ENCODE measurements at regions not wholly inside any gene's neighbourhood (a gene's known extent, or its start where the extent isn't known, plus 50 kb on each side); places are given as distances from the start of the nearest gene placed in this dataset.

DNA sequence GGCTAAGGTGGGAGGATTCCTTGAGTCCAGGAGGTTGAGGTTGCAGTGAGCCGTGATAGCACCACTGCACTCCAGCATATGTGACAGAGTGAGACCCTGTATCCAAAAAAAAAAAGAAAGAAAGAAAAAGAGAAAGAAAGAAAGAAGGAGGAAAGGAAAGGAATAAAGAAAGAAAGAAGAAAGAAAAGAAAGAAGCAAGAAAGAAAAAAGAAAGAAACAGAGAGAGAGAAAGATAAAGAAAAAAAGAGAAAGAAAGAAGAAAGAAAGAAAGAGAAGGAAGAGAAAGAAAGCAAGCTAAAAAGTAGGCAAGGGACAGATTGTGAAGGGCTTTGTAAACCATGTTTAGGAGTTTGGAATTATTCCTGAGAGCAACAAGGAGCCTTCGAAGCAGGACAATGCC lies 80.1 kb downstream of the MAB21L3 start:
- H3K4ac ChIP-seq (ENCODE audit: low read depth, low read length): no peak overlapping the region
- no peak overlapping the region for H3K14ac ChIP-seq (ENCODE audit: insufficient read depth, low read length)
- peaks cover 0 to 4% (median 2%) of the 10 kb centered on the region in 3 experiments; a peak in 2 of 7 replicates for H3K36me3 Mint-ChIP-seq (ENCODE audit: insufficient read depth in 1 of 3, low read depth in 3 of 3)
- H3K79me1 ChIP-seq (ENCODE audit: insufficient read depth, low read depth, low read length, poor library complexity, severe bottlenecking): no peaks in the 10 kb centered on the region
- H3K4me2 ChIP-seq (ENCODE audit: insufficient read depth, insufficient read length, low read length): no peak overlapping the region
- H4K5ac ChIP-seq (ENCODE audit: insufficient read length, low read depth, low read length): no peak overlapping the region
- H4K91ac ChIP-seq (ENCODE audit: insufficient read length, low read depth, low read length): no peak overlapping the region
- peaks cover 5 to 6% of the 10 kb centered on the region in 2 experiments for H3K4me1 Mint-ChIP-seq
- H3K9ac ChIP-seq (ENCODE audit: extremely low read depth, insufficient read length, low read length): no peak overlapping the region
- H2BK5ac ChIP-seq (ENCODE audit: insufficient read length, low read length): no peak overlapping the region
- H3K27ac ChIP-seq (ENCODE audit: insufficient read length, low read depth, low read length): no peak overlapping the region
- peaks cover 3% of the 10 kb centered on the region; the same call in 1 of the 2 replicates for H3K4me1 ChIP-seq (ENCODE audit: insufficient read depth, low read length)
- H3K4me3 Mint-ChIP-seq: no peak overlapping the region
- no peaks in the 10 kb centered on the region for H3K27me3 ChIP-seq (ENCODE audit: insufficient read depth, low read length)
- H2BK120ac ChIP-seq (ENCODE audit: low read depth, low read length, poor library complexity, severe bottlenecking): no peak overlapping the region
- no peaks in the 10 kb centered on the region for H3K23me2 ChIP-seq (ENCODE audit: insufficient read length, low read depth, low read length, poor library complexity, severe bottlenecking)
- no peaks in the 10 kb centered on the region for H3K79me2 ChIP-seq (ENCODE audit: insufficient read depth, low read length)
- no peak overlapping the region for H2BK15ac ChIP-seq (ENCODE audit: low read depth, low read length)
- TF ChIP-seq, protein P1, sequence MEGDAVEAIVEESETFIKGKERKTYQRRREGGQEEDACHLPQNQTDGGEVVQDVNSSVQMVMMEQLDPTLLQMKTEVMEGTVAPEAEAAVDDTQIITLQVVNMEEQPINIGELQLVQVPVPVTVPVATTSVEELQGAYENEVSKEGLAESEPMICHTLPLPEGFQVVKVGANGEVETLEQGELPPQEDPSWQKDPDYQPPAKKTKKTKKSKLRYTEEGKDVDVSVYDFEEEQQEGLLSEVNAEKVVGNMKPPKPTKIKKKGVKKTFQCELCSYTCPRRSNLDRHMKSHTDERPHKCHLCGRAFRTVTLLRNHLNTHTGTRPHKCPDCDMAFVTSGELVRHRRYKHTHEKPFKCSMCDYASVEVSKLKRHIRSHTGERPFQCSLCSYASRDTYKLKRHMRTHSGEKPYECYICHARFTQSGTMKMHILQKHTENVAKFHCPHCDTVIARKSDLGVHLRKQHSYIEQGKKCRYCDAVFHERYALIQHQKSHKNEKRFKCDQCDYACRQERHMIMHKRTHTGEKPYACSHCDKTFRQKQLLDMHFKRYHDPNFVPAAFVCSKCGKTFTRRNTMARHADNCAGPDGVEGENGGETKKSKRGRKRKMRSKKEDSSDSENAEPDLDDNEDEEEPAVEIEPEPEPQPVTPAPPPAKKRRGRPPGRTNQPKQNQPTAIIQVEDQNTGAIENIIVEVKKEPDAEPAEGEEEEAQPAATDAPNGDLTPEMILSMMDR (conservative IDR thresholded peaks at IDR 0.05): no peak
- no peak overlapping the region for H3T11ph ChIP-seq (ENCODE audit: low read length)
- no peak overlapping the region for H2BK12ac ChIP-seq (ENCODE audit: insufficient read length, low read depth, low read length)
- H3K27ac Mint-ChIP-seq: no peak overlapping the region
- no peak overlapping the region for H4K8ac ChIP-seq (replicated peaks; ENCODE audit: insufficient read length, low read depth, low read length)
- no peak overlapping the region for H3K23ac ChIP-seq (ENCODE audit: insufficient read length, low read depth, low read length)
- H3K27me3 Mint-ChIP-seq (ENCODE audit: low read depth): peaks cover 2% of the 10 kb centered on the region; the same call in 1 of the 2 replicates
- no CpG with 5 or more reads among the region's 2 CpGs for WGBS (ENCODE audit: extremely low coverage, insufficient read length, low lambda C conversion rate)
- H2BK20ac ChIP-seq (ENCODE audit: low read depth, low read length, poor library complexity, severe bottlenecking): no peak overlapping the region
- no peak for DNase-seq
- H3K9me3 Mint-ChIP-seq: peaks cover 3 to 5% of the 10 kb centered on the region in 2 experiments; a peak in 3 of 5 replicates
- H3K18ac ChIP-seq (ENCODE audit: insufficient read length, low read depth, low read length): no peak overlapping the region
- no peak overlapping the region for H3K56ac ChIP-seq (ENCODE audit: insufficient read length, low read depth, low read length)
- no peak overlapping the region for H2AFZ ChIP-seq (ENCODE audit: low read length)
- H3K9me3 ChIP-seq (ENCODE audit: control insufficient read depth, low read depth, low read length): no peaks in the 10 kb centered on the region
- no peak overlapping the region for H2AK5ac ChIP-seq (ENCODE audit: insufficient read length, low read length)
- no peaks in the 10 kb centered on the region for H4K20me1 ChIP-seq (ENCODE audit: control insufficient read depth, insufficient read depth, insufficient read length)
